ENCODE measurements at regions not wholly inside any gene's neighbourhood (a gene's known extent, or its start where the extent isn't known, plus 50 kb on each side); places are given as distances from the start of the nearest gene placed in this dataset.

DNA sequence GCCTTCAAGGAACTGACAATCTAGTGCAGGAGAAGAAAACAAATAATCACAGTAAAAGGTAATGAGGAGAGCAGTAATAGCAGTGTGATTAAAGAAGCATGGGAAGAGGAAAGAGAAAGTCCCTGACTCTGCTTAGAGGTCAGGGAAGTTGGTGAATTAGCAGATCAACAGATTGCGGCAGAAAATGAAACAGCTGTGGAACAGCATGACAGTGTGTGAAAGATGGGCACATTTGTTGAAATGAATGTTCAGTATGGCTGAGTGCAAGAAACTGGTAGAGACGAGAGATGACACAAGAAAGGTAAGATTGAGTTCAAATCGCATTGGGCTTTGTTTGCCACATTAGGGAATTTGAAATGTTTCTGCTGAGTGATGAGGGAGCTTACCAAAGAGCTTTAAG is 63.7 kb upstream of the RASSF8 start:
- TF ChIP-seq CTCF (IDR thresholded peaks at IDR 0.05; ENCODE audit: low read depth, low read length) = no peak
- CTCF ChIA-PET = no interaction called here
- no peak for DNase-seq (ENCODE audit: low read depth, low spot score)
- POLR2A ChIA-PET = no interaction called here
- H3K27ac ChIP-seq (ENCODE audit: low read depth, low read length) = no peak overlapping the region
- H3K9me3 ChIP-seq (ENCODE audit: control insufficient read depth, insufficient read depth, low read length) = peaks cover 4% of the 10 kb centered on the region; the same call in 1 of the 2 replicates
- no peaks in the 10 kb centered on the region for H3K27me3 ChIP-seq (ENCODE audit: control insufficient read depth, insufficient read depth, low read length)
- H3K4me3 ChIP-seq (ENCODE audit: low read depth, low read length) = no peak overlapping the region

GRCh38 chr12:25896981-25897380 is 61.5 kb upstream of the RASSF8 start:
- TF ChIP-seq CTCF (IDR thresholded peaks at IDR 0.05; ENCODE audit: low read depth, low read length) = no peak
- no peak overlapping the region for H3K27ac ChIP-seq (ENCODE audit: low read depth, low read length)
- ChIA-PET CTCF (no interaction called here), POLR2A (no interaction called here)
- DNase-seq (ENCODE audit: low read depth, low spot score) = no peak
- no peaks in the 10 kb centered on the region for H3K27me3 ChIP-seq (ENCODE audit: control insufficient read depth, insufficient read depth, low read length)
- H3K9me3 ChIP-seq (ENCODE audit: control insufficient read depth, insufficient read depth, low read length) = peaks cover 4% of the 10 kb centered on the region; the same call in 1 of the 2 replicates
- no peak overlapping the region for H3K4me3 ChIP-seq (ENCODE audit: low read depth, low read length)

GRCh38 chr12:25903603-25904245 is 54.8 kb upstream of the RASSF8 start:
- no peak for TF ChIP-seq CTCF (IDR thresholded peaks at IDR 0.05; ENCODE audit: low read depth, low read length)
- H3K4me3 ChIP-seq (ENCODE audit: low read depth, low read length) = no peak overlapping the region
- CTCF ChIA-PET = no interaction called here
- POLR2A ChIA-PET = no interaction called here
- no peaks in the 10 kb centered on the region for H3K27me3 ChIP-seq (ENCODE audit: control insufficient read depth, insufficient read depth, low read length)
- no peak for DNase-seq (ENCODE audit: low read depth, low spot score)
- H3K27ac ChIP-seq (ENCODE audit: low read depth, low read length) = no peak overlapping the region
- no peaks in the 10 kb centered on the region for H3K9me3 ChIP-seq (ENCODE audit: control insufficient read depth, insufficient read depth, low read length)

- POLR2A ChIA-PET = no interaction called here
- Histone ChIP-seq H3K27me3 (ENCODE audit: control insufficient read depth, insufficient read depth, low read length) (no peaks in the 10 kb centered on the region), H3K9me3 (ENCODE audit: control insufficient read depth, insufficient read depth, low read length) (no peaks in the 10 kb centered on the region), H3K4me3 (ENCODE audit: low read depth, low read length) (no peak overlapping the region), H3K27ac (ENCODE audit: low read depth, low read length) (no peak overlapping the region)
- no peak for TF ChIP-seq CTCF (IDR thresholded peaks at IDR 0.05; ENCODE audit: low read depth, low read length)
- no peak for DNase-seq (ENCODE audit: low read depth, low spot score)
- CTCF ChIA-PET = no interaction called here
These were observed 54.0 kb upstream of the RASSF8 start for GRCh38 chr12:25904442-25904841.

GRCh38 chr12:25906651-25907340 is 51.7 kb upstream of the RASSF8 start:
- no peak for TF ChIP-seq CTCF (IDR thresholded peaks at IDR 0.05; ENCODE audit: low read depth, low read length)
- CTCF ChIA-PET = no interaction called here
- no peak overlapping the region for H3K4me3 ChIP-seq (ENCODE audit: low read depth, low read length)
- H3K27me3 ChIP-seq (ENCODE audit: control insufficient read depth, insufficient read depth, low read length) = no peaks in the 10 kb centered on the region
- H3K27ac ChIP-seq (ENCODE audit: low read depth, low read length) = no peak overlapping the region
- POLR2A ChIA-PET = no interaction called here
- no peaks in the 10 kb centered on the region for H3K9me3 ChIP-seq (ENCODE audit: control insufficient read depth, insufficient read depth, low read length)
- no peak for DNase-seq (ENCODE audit: low read depth, low spot score)

Data from AG04450 (cell line).